Stimulated activated naive CD8-positive, alpha-beta T cell treated with anti-CD3 and anti-CD28 coated beads, Interleukin-15, amount 100 ng/mL, for 72 hours (primary cell): ENCODE measurements at regions not wholly inside any gene's neighbourhood (a gene's known extent, or its start where the extent isn't known, plus 50 kb on each side); places are given as distances from the start of the nearest gene placed in this dataset.

Source experiments
- ATAC-seq: fragments of 150-1000 bp; cut with Tn5 transposase; 2 replicates; pipeline ENCODE4 v1.10.0; 2021; ENCODE audit warnings: mild to moderate bottlenecking, moderate library complexity
- DNase-seq, 2 donors: peaks; one replicate each; pipeline ENCODE4 v3.0.0; 2021 to 2022
- H3K27ac Mint-ChIP-seq, 2 donors: one replicate each; pipeline ENCODE4 v1.8.0; 2022; ENCODE audit warnings: mild to moderate bottlenecking in 2 of 2, mixed read lengths in 2 of 2, moderate library complexity in 2 of 2
- H3K27me3 Mint-ChIP-seq: one replicate; pipeline ENCODE4 v1.8.0; 2022; ENCODE audit warnings: mixed read lengths
- H3K4me1 Mint-ChIP-seq: one replicate; pipeline ENCODE4 v1.8.0; 2022; ENCODE audit warnings: mild to moderate bottlenecking, mixed read lengths
- H3K4me3 Mint-ChIP-seq, 2 donors: one replicate each; pipeline ENCODE4 v1.8.0; 2022; ENCODE audit warnings: mild to moderate bottlenecking in 2 of 2, mixed read lengths in 2 of 2, moderate library complexity in 1 of 2
- H3K9me3 Mint-ChIP-seq, 2 donors: one replicate each; pipeline ENCODE4 v1.8.0; 2022; ENCODE audit warnings: mixed read lengths in 2 of 2

DNA sequence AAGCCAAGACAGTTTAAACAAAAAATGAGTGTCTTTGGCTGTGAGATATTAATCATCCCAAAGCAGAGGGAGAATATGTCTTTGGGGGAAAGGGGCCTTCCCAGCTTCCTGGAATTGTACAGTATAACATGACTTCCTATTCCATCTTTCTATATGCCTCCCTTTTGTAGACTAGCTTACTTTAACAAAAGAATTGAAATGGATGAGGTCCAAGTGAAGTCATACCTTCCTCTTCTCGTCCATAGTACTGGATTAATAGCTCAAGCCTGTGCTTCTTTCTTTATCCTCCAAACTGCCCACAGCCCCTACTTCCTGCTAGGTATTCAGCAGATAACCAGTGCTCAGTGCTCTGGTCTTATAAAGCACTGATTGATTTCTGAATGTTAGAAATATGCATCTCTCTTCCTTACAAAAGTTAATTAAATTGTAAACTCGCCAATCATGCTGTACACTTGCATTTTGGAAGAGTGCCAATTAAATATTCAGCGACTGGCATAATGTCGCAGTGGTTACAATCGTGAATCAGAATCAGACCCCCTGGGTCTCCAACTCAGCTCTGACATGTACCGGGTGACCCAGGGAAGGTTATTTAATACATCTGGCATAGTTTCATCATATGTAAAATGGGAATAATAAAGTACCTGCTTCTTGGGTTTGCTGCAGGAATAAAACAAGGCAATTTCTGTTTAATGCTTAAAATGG, 325.1 kb downstream of the RND3 start:
- Mint-ChIP-seq H3K27me3 (no peaks in the 10 kb centered on the region), H3K4me3 (no peak overlapping the region), H3K4me1 (no peaks in the 10 kb centered on the region), H3K27ac (no peak overlapping the region), H3K9me3 (no peaks in the 10 kb centered on the region)
- no peak for DNase-seq
- ATAC-seq = no peak

DNA sequence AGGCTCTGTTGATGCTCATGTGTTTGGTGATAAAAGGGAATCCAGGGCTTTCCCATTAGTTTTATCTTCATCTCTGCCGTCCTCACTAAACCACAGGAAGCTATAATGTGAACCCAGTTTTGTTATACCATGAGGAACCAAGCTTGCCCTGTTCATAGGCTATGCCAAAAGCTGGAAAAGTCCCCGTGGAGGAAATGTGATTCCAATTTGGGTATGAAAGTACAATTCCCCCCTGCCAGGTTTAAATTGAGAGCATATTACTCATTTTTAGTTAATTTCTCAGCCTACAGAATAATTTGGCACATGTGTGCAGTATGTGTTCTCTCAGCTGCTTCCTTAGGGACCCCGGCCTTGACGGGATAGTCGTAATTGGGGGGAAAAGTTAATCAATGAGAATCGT, 327.4 kb downstream of the RND3 start:
- DNase-seq (no peak), ATAC-seq (no peak)
- Mint-ChIP-seq H3K9me3 (no peaks in the 10 kb centered on the region), H3K4me1 (no peaks in the 10 kb centered on the region), H3K4me3 (no peak overlapping the region), H3K27me3 (no peaks in the 10 kb centered on the region), H3K27ac (no peak overlapping the region)

DNA sequence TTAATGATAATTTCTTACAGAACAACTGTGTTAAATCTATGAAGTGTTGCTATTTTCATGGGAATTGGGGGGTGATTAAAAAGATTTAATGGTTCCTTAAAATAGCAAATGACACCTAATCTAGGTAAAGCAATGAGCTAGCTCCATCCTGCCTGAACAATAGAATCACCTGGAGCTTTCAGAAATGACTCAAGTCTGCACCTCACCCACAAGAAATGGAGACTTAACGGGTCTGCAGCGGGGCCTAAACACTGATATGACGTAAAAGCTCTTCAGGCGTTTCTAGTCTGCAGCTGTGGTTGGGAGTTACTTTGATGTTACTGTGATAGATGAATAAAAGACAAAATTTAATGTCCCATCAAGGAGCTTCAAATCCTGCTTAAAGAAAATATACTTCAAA, 328.2 kb downstream of the RND3 start:
- H3K9me3 Mint-ChIP-seq = peaks cover 0 to 5% of the 10 kb centered on the region in 2 donors
- no peaks in the 10 kb centered on the region for H3K27me3 Mint-ChIP-seq
- no peak overlapping the region for H3K4me3 Mint-ChIP-seq
- ATAC-seq (no peak), DNase-seq (no peak)
- no peak overlapping the region for H3K27ac Mint-ChIP-seq
- no peaks in the 10 kb centered on the region for H3K4me1 Mint-ChIP-seq

DNA sequence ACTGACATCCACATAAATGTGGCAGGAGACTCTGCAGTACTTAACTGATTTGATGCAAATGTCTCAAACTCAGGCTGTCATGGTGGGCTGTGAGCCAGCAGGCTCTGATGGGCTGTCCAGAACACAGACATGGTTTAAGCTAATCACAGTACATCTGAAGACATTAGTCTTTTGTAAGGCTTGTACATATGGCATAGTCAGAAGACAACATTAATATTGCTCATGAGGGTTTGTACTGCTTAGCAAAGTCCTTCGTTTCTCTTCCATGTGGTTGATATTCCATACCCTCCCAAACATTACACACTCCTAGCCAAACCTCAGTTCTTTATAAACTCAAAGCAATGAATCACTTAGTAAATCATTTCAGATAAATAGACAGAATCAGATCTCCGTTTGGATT, 330.6 kb downstream of the RND3 start:
- Mint-ChIP-seq H3K4me3 (no peak overlapping the region), H3K4me1 (no peaks in the 10 kb centered on the region), H3K9me3 (peaks cover 4 to 6% of the 10 kb centered on the region in 2 donors), H3K27ac (no peak overlapping the region), H3K27me3 (no peaks in the 10 kb centered on the region)
- DNase-seq = no peak
- no peak for ATAC-seq

DNA sequence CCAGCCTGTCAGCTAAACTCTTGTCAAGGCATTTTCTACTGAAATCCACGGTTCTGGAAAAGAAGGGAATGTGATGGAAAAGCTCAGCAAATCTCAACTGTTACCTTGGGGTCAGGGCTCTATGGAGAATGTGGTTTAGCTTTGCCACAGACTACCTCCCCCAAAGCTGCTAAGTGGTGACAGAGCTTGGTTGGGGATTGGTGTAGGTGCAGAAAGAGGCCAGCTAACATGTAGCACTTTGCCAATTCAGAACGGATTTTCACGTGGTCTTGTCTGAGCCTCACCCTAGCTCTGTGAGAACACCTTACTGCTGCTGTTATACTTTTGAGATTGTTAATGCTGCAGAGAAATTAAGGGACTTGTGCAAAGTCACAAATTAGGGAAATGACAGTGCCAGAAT, 331.1 kb downstream of the RND3 start:
- no peak for ATAC-seq

DNA sequence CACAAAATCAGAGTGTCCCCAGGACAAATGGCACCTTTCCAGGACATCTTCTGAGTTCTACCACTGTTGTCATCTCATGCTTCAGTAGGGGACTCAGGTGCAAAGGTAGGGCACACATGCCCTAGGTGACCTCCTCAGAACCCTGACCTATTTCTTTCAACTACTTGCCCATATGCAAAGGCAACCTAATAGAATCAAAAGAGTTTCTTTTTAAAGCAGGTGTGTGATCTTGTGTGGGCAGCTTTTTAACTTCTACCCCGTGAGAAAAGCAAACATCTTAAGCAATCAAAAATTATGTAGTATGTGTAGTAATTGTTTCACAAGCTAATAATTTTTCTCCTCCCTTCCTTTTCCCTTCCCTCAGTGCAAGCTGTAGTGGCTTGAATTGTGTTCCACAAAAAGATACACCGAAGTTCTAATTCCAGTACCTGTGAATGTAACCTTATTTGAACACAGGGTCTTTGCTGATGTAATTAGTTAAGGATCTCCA, 333.1 kb downstream of the RND3 start:
- H3K4me1 Mint-ChIP-seq = no peaks in the 10 kb centered on the region
- H3K9me3 Mint-ChIP-seq = peaks cover 4 to 6% of the 10 kb centered on the region in 2 donors
- no peak overlapping the region for H3K27ac Mint-ChIP-seq
- H3K27me3 Mint-ChIP-seq = no peaks in the 10 kb centered on the region
- no peak overlapping the region for H3K4me3 Mint-ChIP-seq
- DNase-seq = no peak
- ATAC-seq = no peak

More for the DNA sequence above, 331.1 kb downstream of the RND3 start:
- Mint-ChIP-seq H3K27me3 (no peaks in the 10 kb centered on the region), H3K4me1 (no peaks in the 10 kb centered on the region), H3K27ac (no peak overlapping the region), H3K9me3 (peaks cover 4 to 6% of the 10 kb centered on the region in 2 donors), H3K4me3 (no peak overlapping the region)
- no peak for DNase-seq

DNA sequence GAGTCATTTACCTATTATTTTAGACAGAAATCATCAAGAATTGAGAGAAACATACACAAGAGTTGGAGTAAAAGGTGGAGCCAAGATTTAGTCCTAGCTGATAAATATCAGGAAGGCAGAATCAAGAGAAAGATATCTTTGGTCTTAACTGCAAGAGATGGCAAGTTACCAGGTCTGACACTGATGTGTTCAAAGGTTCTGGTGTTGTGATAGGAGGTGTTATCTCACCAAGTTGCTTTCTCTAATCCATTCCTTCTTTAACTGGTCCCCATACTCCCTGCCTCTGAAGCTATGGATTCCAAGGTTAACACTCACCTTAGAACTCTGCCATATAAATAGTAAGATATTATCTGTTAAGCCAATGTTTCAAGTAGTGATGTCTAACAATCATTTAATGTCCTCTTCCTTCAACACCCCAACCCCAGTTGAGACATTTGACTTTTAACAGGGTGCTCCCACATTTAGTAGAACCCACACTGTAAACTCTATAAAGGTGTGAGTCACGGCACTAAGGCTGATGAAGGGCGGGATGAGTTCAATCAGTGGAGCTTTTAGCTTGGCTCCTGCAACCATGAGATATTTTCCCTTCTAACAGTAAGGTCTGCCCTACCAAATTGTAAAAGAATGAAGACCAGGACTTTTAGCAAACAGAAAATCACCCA, 333.7 kb downstream of the RND3 start:
- DNase-seq (no peak), ATAC-seq (no peak)
- H3K27me3 Mint-ChIP-seq = no peaks in the 10 kb centered on the region
- no peak overlapping the region for H3K27ac Mint-ChIP-seq
- H3K9me3 Mint-ChIP-seq = peaks cover 4 to 6% of the 10 kb centered on the region in 2 donors
- no peak overlapping the region for H3K4me3 Mint-ChIP-seq
- H3K4me1 Mint-ChIP-seq = no peaks in the 10 kb centered on the region

DNA sequence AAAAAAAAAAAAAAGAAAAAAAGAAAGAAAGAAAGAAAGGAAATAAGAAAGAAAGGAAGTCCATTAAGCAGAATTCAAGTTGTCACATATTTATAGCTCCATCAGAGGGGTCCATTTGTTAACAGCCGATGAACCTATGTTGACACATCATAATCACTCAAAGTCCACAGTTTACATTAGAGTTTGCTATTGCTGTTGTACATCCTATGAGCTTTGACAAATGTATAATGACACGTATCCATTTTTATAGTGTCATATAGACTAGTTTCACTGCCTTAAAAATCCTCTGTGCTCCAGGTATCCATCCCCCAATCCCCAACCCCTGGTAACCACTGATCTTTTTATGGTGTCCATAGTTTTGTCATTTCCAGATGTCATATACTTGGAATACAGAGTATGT, 335.2 kb downstream of the RND3 start:
- H3K27me3 Mint-ChIP-seq = no peaks in the 10 kb centered on the region
- no peak overlapping the region for H3K4me3 Mint-ChIP-seq
- no peak for DNase-seq
- no peak for ATAC-seq
- H3K9me3 Mint-ChIP-seq = peaks cover 8 to 9% of the 10 kb centered on the region in 2 donors
- no peak overlapping the region for H3K27ac Mint-ChIP-seq
- no peaks in the 10 kb centered on the region for H3K4me1 Mint-ChIP-seq

DNA sequence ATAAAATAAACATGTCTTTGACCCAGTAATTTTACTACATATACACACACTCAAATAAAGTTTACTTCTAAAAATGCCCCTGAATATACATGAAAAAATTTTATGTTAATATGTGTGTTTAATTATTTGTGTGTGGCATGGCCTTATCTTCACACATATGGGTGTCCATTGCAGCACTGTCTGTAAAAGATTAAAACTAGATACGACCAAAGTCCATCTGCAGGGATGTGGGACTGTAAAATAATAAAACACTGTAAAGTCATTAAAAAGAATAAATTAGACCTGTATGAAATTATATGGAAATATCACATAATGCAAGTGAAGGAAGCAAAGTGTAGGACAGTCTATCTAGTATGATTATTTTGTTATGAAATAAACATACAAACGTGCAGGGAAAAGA, 337.3 kb downstream of the RND3 start:
- no peak for DNase-seq
- Mint-ChIP-seq H3K27me3 (no peaks in the 10 kb centered on the region), H3K9me3 (peaks cover 25 to 28% of the 10 kb centered on the region in 2 donors), H3K27ac (no peak overlapping the region), H3K4me1 (no peaks in the 10 kb centered on the region), H3K4me3 (no peak overlapping the region)
- no peak for ATAC-seq

DNA sequence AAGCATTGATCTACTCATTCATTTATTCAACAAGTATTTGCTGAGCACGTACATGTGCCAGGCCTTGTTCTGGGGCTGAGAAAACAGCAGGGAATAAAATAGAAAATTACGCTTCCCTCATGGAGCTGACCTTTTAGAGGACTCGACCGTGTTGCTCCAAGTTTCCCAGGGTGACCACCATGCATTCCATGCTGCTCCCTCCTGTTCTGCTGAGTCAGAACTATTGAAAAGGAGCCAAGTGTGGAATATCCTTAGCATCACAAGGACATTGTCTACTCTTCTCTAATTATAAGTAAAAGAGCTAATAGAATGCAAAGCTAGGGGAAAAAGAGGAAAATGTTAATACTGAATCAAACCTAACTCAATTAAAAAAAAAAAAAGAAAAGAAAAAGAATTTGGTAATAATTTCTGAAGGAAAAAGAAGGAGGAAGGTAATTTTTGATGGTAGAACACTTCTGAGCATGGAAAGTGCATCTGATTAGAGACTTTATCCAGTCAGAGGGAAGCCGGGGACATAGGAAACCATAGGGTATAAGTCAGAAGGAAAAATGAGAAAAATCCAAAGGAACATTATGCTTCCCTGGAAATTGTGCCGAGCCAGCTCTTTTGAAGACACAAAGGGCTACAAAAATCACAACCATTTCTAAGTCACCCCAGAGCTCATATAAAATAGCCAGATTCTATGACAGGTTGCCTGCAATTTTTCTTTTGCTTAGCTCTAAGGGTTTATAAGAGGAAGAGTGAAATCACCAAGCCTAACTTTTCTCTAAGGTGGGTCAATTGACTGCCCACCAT, 339.4 kb downstream of the RND3 start:
- no peak overlapping the region for H3K27ac Mint-ChIP-seq
- no peaks in the 10 kb centered on the region for H3K4me1 Mint-ChIP-seq
- peaks cover 21 to 22% of the 10 kb centered on the region in 2 donors for H3K9me3 Mint-ChIP-seq
- DNase-seq = no peak
- H3K4me3 Mint-ChIP-seq = no peak overlapping the region
- H3K27me3 Mint-ChIP-seq = no peaks in the 10 kb centered on the region
- no peak for ATAC-seq

DNA sequence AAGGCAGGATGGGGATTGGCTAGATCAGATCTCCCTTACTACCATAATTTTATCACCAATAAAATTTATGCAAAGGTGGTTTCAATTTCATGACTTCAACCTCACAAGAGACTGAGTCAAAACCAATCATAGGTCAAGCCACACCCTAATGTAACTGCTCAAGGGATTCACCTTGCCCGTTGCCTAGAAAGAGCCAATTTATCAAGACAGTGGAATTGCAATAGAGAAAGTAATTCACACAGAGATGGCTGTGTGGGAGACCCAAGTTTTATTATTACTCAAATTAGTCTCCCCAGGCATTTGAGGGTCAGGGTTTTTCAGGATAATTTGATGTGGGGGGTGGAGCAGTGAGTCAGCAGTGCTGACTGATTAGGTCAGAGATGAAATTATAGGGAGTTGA, 340.6 kb downstream of the RND3 start:
- no peak for ATAC-seq
- H3K4me1 Mint-ChIP-seq = no peaks in the 10 kb centered on the region
- no peak overlapping the region for H3K27ac Mint-ChIP-seq
- no peak for DNase-seq
- peaks cover 21 to 22% of the 10 kb centered on the region in 2 donors for H3K9me3 Mint-ChIP-seq
- no peaks in the 10 kb centered on the region for H3K27me3 Mint-ChIP-seq
- no peak overlapping the region for H3K4me3 Mint-ChIP-seq

DNA sequence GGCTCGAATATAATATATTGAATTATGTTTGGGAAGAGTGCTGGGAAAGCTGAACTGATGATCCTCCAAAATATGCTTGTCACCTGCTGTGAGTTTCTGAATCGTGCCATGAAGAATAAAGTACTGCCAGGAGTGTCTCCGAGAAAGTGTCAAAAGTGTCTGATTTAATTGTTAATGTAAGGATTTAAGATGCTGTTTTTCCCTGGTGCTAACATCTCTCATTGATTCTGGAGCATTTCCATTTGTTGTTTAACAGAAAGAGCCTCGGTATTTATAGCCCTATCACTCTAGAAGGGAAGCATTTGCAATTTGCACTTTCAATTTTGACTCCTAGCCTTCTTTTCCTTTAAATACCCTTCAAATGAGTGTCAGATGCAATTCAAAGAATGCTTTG, 342.2 kb downstream of the RND3 start:
- Mint-ChIP-seq H3K9me3 (peaks cover 21 to 22% of the 10 kb centered on the region in 2 donors), H3K27ac (no peak overlapping the region), H3K4me1 (no peaks in the 10 kb centered on the region), H3K27me3 (no peaks in the 10 kb centered on the region), H3K4me3 (no peak overlapping the region)
- DNase-seq (no peak), ATAC-seq (no peak)

DNA sequence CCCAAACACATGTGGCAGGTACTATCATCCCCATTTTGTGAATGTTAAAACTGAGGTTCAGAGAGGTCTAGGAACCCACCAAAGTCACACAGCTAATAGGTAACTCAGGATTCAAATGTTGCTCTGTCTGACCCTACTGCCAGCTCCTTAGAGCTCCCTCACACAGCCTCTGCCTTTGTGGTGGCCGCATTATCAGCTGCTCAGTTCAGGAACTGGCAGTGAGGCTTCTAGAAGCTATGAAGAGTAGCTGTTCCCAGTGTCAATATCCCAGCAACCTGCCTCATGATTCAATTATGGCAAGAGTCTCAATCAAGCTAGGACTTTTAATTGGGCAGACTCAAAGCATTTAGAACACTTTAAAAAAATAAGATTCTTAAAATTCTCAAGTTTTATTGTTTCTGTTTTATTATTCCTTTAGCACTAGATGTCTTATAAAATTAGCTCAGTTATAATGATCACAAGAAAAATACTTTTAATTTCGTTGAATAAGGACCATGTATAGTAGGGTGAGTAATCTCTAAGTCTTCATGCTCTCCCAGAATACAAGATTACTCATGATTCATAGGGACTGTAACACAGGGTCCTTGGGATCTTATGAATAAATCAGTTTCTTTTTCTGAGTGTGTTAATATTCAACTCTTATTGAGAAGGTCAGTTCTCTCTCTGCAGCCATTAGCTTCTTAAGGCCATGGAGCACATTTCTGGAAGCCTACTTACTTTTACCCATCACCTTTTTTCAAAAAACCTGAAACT, 342.7 kb downstream of the RND3 start:
- Mint-ChIP-seq H3K4me1 (no peaks in the 10 kb centered on the region), H3K27ac (no peak overlapping the region), H3K27me3 (no peaks in the 10 kb centered on the region), H3K4me3 (no peak overlapping the region), H3K9me3 (peaks cover 21 to 22% of the 10 kb centered on the region in 2 donors)
- no peak for ATAC-seq
- DNase-seq = no peak

DNA sequence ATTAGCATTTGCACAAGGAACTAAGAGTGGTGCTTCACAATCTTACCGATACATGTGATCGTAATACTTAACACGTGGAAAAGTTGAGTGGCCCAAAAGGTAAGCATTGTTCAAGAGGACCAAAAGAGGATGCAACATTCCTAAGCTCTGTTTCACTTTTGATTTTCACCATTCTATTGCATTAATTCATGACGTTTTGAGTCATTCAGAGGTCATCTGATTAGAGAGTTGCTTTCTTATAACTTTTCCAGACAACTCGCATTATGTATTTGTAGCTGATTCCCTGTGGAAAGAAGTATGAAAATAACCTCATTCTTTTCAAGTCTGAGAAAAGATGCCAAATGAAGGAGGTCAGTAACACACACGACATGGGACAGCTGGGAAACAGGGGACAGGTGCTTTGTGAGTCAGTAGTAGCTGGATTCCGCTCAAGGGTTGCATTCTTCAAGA, 344.4 kb downstream of the RND3 start:
- Mint-ChIP-seq H3K27ac (no peak overlapping the region), H3K9me3 (peaks cover 22 to 28% of the 10 kb centered on the region in 2 donors), H3K4me1 (no peaks in the 10 kb centered on the region), H3K4me3 (no peak overlapping the region), H3K27me3 (no peaks in the 10 kb centered on the region)
- no peak for DNase-seq
- no peak for ATAC-seq

DNA sequence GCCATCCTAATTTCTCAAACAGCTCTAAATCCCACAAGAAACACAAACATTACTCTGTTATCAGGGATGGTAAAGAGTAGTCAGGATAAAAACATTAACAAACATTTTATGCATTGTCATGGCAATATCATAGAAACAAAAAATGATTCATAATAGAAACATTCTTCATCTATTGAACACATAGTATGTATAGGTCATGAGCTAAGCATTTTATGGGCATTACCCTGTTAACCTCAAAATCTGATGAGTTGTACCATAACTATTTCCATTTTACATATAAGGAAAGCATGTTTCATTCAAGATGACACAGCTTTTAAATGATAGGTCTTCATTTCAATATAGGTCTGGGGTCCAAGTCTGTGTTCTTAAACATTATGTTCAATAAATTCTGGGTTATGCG, 344.9 kb downstream of the RND3 start:
- DNase-seq (no peak), ATAC-seq (no peak)
- Mint-ChIP-seq H3K9me3 (peaks cover 19 to 29% of the 10 kb centered on the region in 2 donors), H3K4me1 (no peaks in the 10 kb centered on the region), H3K4me3 (no peak overlapping the region), H3K27ac (no peak overlapping the region), H3K27me3 (no peaks in the 10 kb centered on the region)
